Testis (tissue), 2 donors: ENCODE measurements at regions not wholly inside any gene's neighbourhood (a gene's known extent, or its start where the extent isn't known, plus 50 kb on each side); places are given as distances from the start of the nearest gene placed in this dataset.
"Not testable (repeated sequence)": the region's sequence is repeated elsewhere in the genome, so short reads cannot be mapped to it uniquely, and the experiment has no call there.

ENCODE experiments used
- DNase-seq: peaks from one replicate; pipeline ENCODE4 v3.0.0-alpha.2; 2019
- H3K27ac ChIP-seq, 2 donors: fragments of 200-600 bp; sonication (generic); one replicate each; pipeline ENCODE4 v1.5.1; 2019
- H3K27me3 ChIP-seq: fragments of 200-600 bp; sonication (generic); one replicate; pipeline ENCODE4 v1.5.1; 2019
- H3K36me3 ChIP-seq: fragments of 200-600 bp; sonication (generic); one replicate; pipeline ENCODE4 v1.5.1; 2017; ENCODE audit warnings: low read depth; ENCODE audit errors: missing control alignments
- H3K4me1 ChIP-seq: fragments of 200-600 bp; sonication (generic); one replicate; pipeline ENCODE4 v1.5.1; 2019
- H3K4me3 ChIP-seq, 2 donors: fragments of 200-600 bp; sonication (generic); one replicate each; pipeline ENCODE4 v1.5.1; 2017 to 2019
- H3K9me3 ChIP-seq: fragments of 200-600 bp; sonication (generic); one replicate; pipeline ENCODE4 v1.5.1; 2017
- CTCF ChIP-seq, 3 experiments: fragments of 450-650 bp in 2 of 3; fragments of 200-600 bp in 1 of 3; sonication (generic) in 1 of 3; IDR thresholded peaks; one replicate each; pipeline ENCODE4 v1.5.1; 2016 to 2019; ENCODE audit warnings: antibody characterized with exemption in 3 of 3, mild to moderate bottlenecking in 2 of 3, moderate library complexity in 1 of 3
- POLR2A ChIP-seq: fragments of 450-650 bp; IDR thresholded peaks from one replicate; pipeline ENCODE4 v1.6.1; 2017; ENCODE audit warnings: antibody characterized with exemption, mild to moderate bottlenecking, moderate library complexity
- WGBS, 2 donors: methylation state at CpG; one replicate each; pipeline ENCODE4 v1.1.5; 2018; 5-methylcytosine and 5-hydroxymethylcytosine counted together
- intact Hi-C: fragments of 100-400 bp; cut with DNase I; formaldehyde crosslinking; loops from one replicate; pipeline ENCODE4 v1.15.1; 2023; ENCODE audit warnings: low total_unique reads

- Histone ChIP-seq H3K4me1 (no peaks in the 10 kb centered on the region), H3K27ac (no peak overlapping the region), H3K27me3 (no peaks in the 10 kb centered on the region), H3K36me3 (no peaks in the 10 kb centered on the region), H3K9me3 (no peaks in the 10 kb centered on the region), H3K4me3 (peak overlapping the region in 1 of 2 donors; percentile 21)
- WGBS, 2 donors = 4% methylated on average over 32 of the region's 32 CpGs
- peak; percentile 70 for DNase-seq
- no peak for TF ChIP-seq POLR2A
- no peak for TF ChIP-seq CTCF (IDR thresholded peaks at IDR 0.05)
- intact Hi-C loops = no loop called here
These were observed 72.6 kb upstream of the ZNF184 start for GRCh38 chr6:27545271-27546046.

GRCh38 chr6:27544612-27545260 lies 71.8 kb upstream of the ZNF184 start:
- Histone ChIP-seq H3K36me3 (no peaks in the 10 kb centered on the region), H3K9me3 (no peaks in the 10 kb centered on the region), H3K4me1 (no peaks in the 10 kb centered on the region), H3K27me3 (no peaks in the 10 kb centered on the region), H3K27ac (no peak overlapping the region), H3K4me3 (peak overlapping the region in 1 of 2 donors; percentile 21)
- no peak for DNase-seq
- intact Hi-C loops = no loop called here
- TF ChIP-seq CTCF (IDR thresholded peaks at IDR 0.05) = no peak
- TF ChIP-seq POLR2A = no peak
- 1 to 4% methylated on average over 20 of the region's 20 CpGs for WGBS, 2 donors

- H3K27ac ChIP-seq, H3K9me3 ChIP-seq, H3K4me1 ChIP-seq, H3K4me3 ChIP-seq, intact Hi-C loops, H3K36me3 ChIP-seq, DNase-seq, H3K27me3 ChIP-seq: not testable (repeated sequence)
- 15 to 18% methylated on average over 20 of the region's 20 CpGs for WGBS, 2 donors
These were observed 71.2 kb upstream of the ZNF184 start for GRCh38 chr6:27544135-27544534.

GRCh38 chr6:27542485-27542884 lies 69.6 kb upstream of the ZNF184 start:
- Histone ChIP-seq H3K36me3 (no peaks in the 10 kb centered on the region), H3K9me3 (no peaks in the 10 kb centered on the region), H3K27ac (no peak overlapping the region), H3K4me1 (no peaks in the 10 kb centered on the region), H3K27me3 (no peaks in the 10 kb centered on the region), H3K4me3 (no peak overlapping the region)
- TF ChIP-seq POLR2A (no peak), CTCF (IDR thresholded peaks at IDR 0.05) (no peak)
- 54 to 75% methylated on average over 2 of the region's 2 CpGs for WGBS, 2 donors
- DNase-seq = no peak
- intact Hi-C loops = no loop called here

- TF ChIP-seq CTCF (IDR thresholded peaks at IDR 0.05) (no peak), POLR2A (no peak)
- H3K9me3 ChIP-seq = no peaks in the 10 kb centered on the region
- no peak overlapping the region for H3K27ac ChIP-seq
- H3K27me3 ChIP-seq = no peaks in the 10 kb centered on the region
- WGBS, 2 donors = 20 to 23% methylated on average over 5 of the region's 5 CpGs
- H3K4me1 ChIP-seq = no peaks in the 10 kb centered on the region
- H3K4me3 ChIP-seq = no peak overlapping the region
- intact Hi-C loops = no loop called here
- DNase-seq = no peak
- no peaks in the 10 kb centered on the region for H3K36me3 ChIP-seq
These were observed 69.0 kb upstream of the ZNF184 start for GRCh38 chr6:27541933-27542297.
